Esophagus muscularis mucosa (tissue), 4 donors: ENCODE measurements at regions not wholly inside any gene's neighbourhood (a gene's known extent, or its start where the extent isn't known, plus 50 kb on each side); places are given as distances from the start of the nearest gene placed in this dataset.

Source experiments
- DNase-seq: peaks from one replicate; pipeline ENCODE4 v3.0.0-alpha.2; 2017; ENCODE audit errors: extremely low spot score
- H3K27ac ChIP-seq, 4 donors: fragments of 200-600 bp; sonication (generic); replicated peaks in 1 of 4; 1 replicate in 3 of 4; 2 replicates in 1 of 4; pipeline ENCODE4 v1.5.1; 2016 to 2019; ENCODE audit warnings: mild to moderate bottlenecking in 1 of 4
- H3K27me3 ChIP-seq, 4 donors: fragments of 200-600 bp; sonication (generic); one replicate each; pipeline versions ENCODE4 v1.5.1 to v1.6.0; 2016 to 2019
- H3K36me3 ChIP-seq, 4 donors: fragments of 200-600 bp; sonication (generic); one replicate each; pipeline ENCODE4 v1.5.1; 2016 to 2019
- H3K4me1 ChIP-seq, 4 donors: fragments of 200-600 bp; sonication (generic); one replicate each; pipeline ENCODE4 v1.5.1; 2016 to 2019
- H3K4me3 ChIP-seq, 4 donors: fragments of 200-600 bp; sonication (generic); 1 replicate in 2 of 4; 2 replicates in 2 of 4; pipeline ENCODE4 v1.5.1; 2016 to 2019; ENCODE audit warnings: mild to moderate bottlenecking in 4 of 4, moderate library complexity in 1 of 4
- H3K9me3 ChIP-seq, 4 donors: fragments of 200-600 bp; sonication (generic); 1 replicate in 3 of 4; 2 replicates in 1 of 4; pipeline ENCODE4 v1.5.1; 2016 to 2019
- EP300 ChIP-seq: sonication (generic); formaldehyde crosslinking; IDR thresholded peaks from one replicate; pipeline ENCODE4 v1.6.1; 2017; ENCODE audit warnings: antibody characterized with exemption
- POLR2A ChIP-seq: fragments of 450-650 bp; IDR thresholded peaks from one replicate; pipeline ENCODE4 v1.6.1; 2017; ENCODE audit warnings: antibody characterized with exemption, moderate library complexity, mild to moderate bottlenecking, low read depth
- POLR2AphosphoS5 ChIP-seq, 2 donors: sonication (generic); formaldehyde crosslinking; IDR thresholded peaks; one replicate each; pipeline ENCODE4 v1.6.1; 2017; ENCODE audit warnings: antibody characterized with exemption in 2 of 2
- WGBS: methylation state at CpG from one replicate; pipeline ENCODE4 v1.1.5; 2018; 5-methylcytosine and 5-hydroxymethylcytosine counted together
- intact Hi-C: fragments of 100-400 bp; cut with DNase I; formaldehyde crosslinking; loops from one replicate; pipeline ENCODE4 v1.15.1; 2023
- TF ChIP-seq, protein P1 (sequence below), 3 experiments: fragments of 200-600 bp in 2 of 3; fragments of 450-650 bp in 1 of 3; sonication (generic) in 2 of 3; IDR thresholded peaks; one replicate each; pipeline ENCODE4 v1.5.1; 2017 to 2019; ENCODE audit warnings: antibody characterized with exemption in 3 of 3, mild to moderate bottlenecking in 2 of 3, moderate library complexity in 1 of 3

DNA sequence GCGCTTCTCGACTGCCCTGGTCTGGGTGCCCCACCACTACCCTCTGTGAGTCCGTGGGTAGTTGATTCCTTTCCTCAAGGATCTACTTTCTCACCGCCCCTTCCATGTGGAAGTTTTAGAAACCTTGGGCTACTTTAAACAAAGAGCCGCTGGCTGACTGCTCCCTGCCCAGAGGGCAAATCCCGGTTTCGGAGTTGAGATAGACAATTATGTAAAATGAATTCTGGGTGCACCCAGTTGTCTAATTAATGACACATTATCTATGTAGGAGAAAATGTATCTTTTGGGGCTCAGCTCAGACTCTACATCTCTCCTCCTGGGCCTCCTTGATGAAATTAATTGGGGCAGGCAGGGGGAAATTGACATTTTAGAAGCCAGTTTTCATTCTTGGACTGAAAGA is 305.4 kb downstream of the UQCRFS1 start:
- Histone ChIP-seq H3K9me3 (no peaks in the 10 kb centered on the region), H3K27ac (no peak overlapping the region), H3K27me3 (peaks cover 0 to 47% (median 0%) of the 10 kb centered on the region in 4 donors), H3K36me3 (no peaks in the 10 kb centered on the region), H3K4me3 (no peak overlapping the region), H3K4me1 (no peaks in the 10 kb centered on the region)
- WGBS: 65% methylated on average over 7 of the region's 7 CpGs
- no peak for DNase-seq
- intact Hi-C loops: no loop called here
- TF ChIP-seq EP300: no peak
- no peak for TF ChIP-seq POLR2AphosphoS5 (IDR thresholded peaks at IDR 0.05)
- TF ChIP-seq, protein P1, sequence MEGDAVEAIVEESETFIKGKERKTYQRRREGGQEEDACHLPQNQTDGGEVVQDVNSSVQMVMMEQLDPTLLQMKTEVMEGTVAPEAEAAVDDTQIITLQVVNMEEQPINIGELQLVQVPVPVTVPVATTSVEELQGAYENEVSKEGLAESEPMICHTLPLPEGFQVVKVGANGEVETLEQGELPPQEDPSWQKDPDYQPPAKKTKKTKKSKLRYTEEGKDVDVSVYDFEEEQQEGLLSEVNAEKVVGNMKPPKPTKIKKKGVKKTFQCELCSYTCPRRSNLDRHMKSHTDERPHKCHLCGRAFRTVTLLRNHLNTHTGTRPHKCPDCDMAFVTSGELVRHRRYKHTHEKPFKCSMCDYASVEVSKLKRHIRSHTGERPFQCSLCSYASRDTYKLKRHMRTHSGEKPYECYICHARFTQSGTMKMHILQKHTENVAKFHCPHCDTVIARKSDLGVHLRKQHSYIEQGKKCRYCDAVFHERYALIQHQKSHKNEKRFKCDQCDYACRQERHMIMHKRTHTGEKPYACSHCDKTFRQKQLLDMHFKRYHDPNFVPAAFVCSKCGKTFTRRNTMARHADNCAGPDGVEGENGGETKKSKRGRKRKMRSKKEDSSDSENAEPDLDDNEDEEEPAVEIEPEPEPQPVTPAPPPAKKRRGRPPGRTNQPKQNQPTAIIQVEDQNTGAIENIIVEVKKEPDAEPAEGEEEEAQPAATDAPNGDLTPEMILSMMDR (IDR thresholded peaks at IDR 0.05): no peak
- no peak for TF ChIP-seq POLR2A

DNA sequence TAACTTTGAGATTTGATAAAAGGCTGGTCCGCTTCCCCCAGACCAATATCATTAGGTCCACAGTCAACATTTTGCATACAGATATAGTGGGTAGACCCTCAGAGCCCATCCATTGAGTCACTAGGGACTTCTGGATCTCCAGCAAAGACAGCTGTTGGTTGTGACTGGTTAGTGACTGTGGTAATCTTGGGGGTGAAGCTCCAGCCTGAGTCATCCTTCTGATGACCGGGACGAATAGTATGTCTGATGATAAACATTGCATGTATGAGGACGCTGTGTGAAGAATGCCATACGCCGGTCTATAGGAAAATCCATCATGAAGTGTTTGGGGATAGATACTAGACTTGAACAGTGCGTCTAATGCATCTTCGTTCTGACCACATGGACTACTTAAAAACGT is 307.0 kb downstream of the UQCRFS1 start:
- no peak for DNase-seq
- TF ChIP-seq, protein P1 (IDR thresholded peaks at IDR 0.05): no peak
- no peak for TF ChIP-seq POLR2A
- TF ChIP-seq EP300: no peak
- no peak for TF ChIP-seq POLR2AphosphoS5 (IDR thresholded peaks at IDR 0.05)
- Histone ChIP-seq H3K9me3 (no peaks in the 10 kb centered on the region), H3K4me1 (no peaks in the 10 kb centered on the region), H3K27ac (no peak overlapping the region), H3K36me3 (no peaks in the 10 kb centered on the region), H3K4me3 (no peak overlapping the region), H3K27me3 (peaks cover 0 to 32% (median 0%) of the 10 kb centered on the region in 4 donors)
- intact Hi-C loops: no loop called here
- WGBS: 85% methylated on average over 9 of the region's 9 CpGs

DNA sequence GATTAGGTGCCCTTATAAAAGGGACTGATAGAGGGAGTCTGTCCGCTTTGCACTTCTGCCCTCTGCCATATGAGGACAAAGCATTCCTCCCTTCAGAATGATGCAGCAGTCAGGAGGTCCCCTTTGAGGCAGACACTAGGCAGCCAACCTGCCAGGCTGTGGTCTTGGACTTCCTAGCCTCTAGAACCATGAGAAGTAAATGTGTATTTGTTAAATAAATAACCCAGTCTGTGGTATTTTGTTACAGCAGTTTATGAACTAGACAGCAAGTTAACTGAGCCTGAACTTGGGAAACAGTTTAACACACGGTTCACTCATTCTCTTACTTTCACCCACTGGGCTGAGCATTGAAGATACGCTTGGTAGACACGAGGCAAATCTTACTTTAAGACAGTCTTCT is 313.2 kb downstream of the UQCRFS1 start:
- TF ChIP-seq POLR2A: no peak
- no peak for TF ChIP-seq POLR2AphosphoS5 (IDR thresholded peaks at IDR 0.05)
- TF ChIP-seq, protein P1 (IDR thresholded peaks at IDR 0.05): no peak
- no peak for TF ChIP-seq EP300
- DNase-seq: no peak
- H3K4me3 ChIP-seq: no peak overlapping the region
- 80% methylated on average over 4 of the region's 4 CpGs for WGBS
- no peaks in the 10 kb centered on the region for H3K36me3 ChIP-seq
- H3K27ac ChIP-seq: no peak overlapping the region
- no peaks in the 10 kb centered on the region for H3K4me1 ChIP-seq
- intact Hi-C loops: no loop called here
- H3K9me3 ChIP-seq: no peaks in the 10 kb centered on the region
- peaks cover 0 to 7% (median 0%) of the 10 kb centered on the region in 4 donors for H3K27me3 ChIP-seq

DNA sequence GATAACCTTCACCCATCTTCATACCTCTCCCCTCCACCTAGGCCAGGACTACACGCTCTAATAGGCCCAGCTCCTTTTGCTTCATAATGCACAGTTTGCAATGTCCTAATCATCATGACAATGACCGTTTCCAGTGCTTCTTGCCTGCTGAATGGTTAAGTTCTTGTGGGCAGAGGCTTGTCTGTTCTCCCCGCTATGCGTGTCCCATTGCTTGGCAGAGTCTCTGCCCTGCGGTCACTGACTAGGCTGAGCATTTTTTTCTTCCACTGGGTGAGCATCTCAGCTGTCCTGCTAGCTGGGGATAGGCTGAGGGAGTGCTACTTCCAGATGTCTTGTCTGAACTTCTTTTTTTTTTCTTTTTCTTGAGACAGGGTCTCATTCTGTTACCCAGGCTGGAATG is 314.7 kb downstream of the UQCRFS1 start:
- Histone ChIP-seq H3K4me3 (no peak overlapping the region), H3K4me1 (no peaks in the 10 kb centered on the region), H3K36me3 (no peaks in the 10 kb centered on the region), H3K9me3 (no peaks in the 10 kb centered on the region), H3K27me3 (no peaks in the 10 kb centered on the region), H3K27ac (no peak overlapping the region)
- TF ChIP-seq POLR2A: no peak
- TF ChIP-seq, protein P1 (IDR thresholded peaks at IDR 0.05): no peak
- no peak for TF ChIP-seq POLR2AphosphoS5 (IDR thresholded peaks at IDR 0.05)
- TF ChIP-seq EP300: no peak
- DNase-seq: no peak
- WGBS: 62% methylated on average over 2 of the region's 5 CpGs
- intact Hi-C loops: no loop called here

DNA sequence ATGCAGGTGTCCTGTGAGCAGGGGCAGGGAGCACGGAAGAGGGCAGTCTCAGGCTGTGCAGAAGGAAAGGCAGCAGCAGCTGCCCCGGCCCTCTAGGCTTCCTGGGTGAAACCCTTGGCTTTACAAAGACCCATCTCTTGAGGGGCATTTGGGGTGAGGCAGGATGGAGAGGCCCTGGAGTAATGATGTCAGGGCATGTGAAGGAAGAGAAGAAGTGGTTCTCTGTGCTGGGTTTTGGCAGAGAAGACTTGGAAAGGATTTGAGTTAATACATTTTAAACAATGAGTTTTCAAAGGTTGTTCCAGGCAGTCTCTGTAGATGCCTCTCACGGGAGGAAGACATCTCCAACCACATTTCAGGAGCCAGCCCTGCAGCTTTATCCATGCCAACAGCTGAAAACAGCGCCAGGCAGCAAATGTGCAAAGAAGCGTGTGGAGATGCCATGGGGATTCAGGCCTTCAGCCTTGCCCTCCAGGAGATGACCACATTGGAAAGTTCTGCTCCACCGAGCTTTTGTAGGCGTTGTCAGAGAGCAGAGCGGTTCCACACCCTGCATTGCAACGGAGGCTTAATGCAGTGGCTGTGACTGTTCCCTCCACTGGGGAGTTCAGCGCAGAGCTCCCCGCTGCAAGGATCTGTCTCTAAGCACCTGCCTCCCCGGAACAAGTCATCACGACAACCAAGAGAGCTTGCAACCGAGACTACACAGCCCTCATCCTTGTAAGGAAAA is 322.8 kb downstream of the UQCRFS1 start:
- 72% methylated on average over 14 of the region's 14 CpGs for WGBS
- no peak overlapping the region for H3K27ac ChIP-seq
- no peak overlapping the region for H3K4me3 ChIP-seq
- intact Hi-C loops: no loop called here
- H3K9me3 ChIP-seq: no peaks in the 10 kb centered on the region
- H3K36me3 ChIP-seq: no peaks in the 10 kb centered on the region
- H3K4me1 ChIP-seq: peaks cover 0 to 4% (median 0%) of the 10 kb centered on the region in 4 donors
- TF ChIP-seq POLR2AphosphoS5 (IDR thresholded peaks at IDR 0.05) (no peak), EP300 (no peak), POLR2A (no peak)
- TF ChIP-seq, protein P1 (IDR thresholded peaks at IDR 0.05): no peak
- peaks cover 0 to 21% (median 0%) of the 10 kb centered on the region in 4 donors for H3K27me3 ChIP-seq
- no peak for DNase-seq
